Heart right ventricle (tissue), 16 donors: ENCODE measurements at regions not wholly inside any gene's neighbourhood (a gene's known extent, or its start where the extent isn't known, plus 50 kb on each side); places are given as distances from the start of the nearest gene placed in this dataset.

Experiments used
- ATAC-seq, 8 donors: fragments of 200-7000 bp; cut with Tn5 transposase; one replicate each; pipeline ENCODE4 v1.9.1; 2020; ENCODE audit warnings: mild to moderate bottlenecking in 8 of 8, moderate library complexity in 8 of 8, moderate number of reproducible peaks in 1 of 8
- DNase-seq, 2 donors: peaks; one replicate each; pipeline ENCODE4 v3.0.0-alpha.2; 2020
- H3K27ac ChIP-seq, 10 donors: fragments of 200-600 bp; sonication (generic) in 2 of 10; one replicate each; pipeline versions ENCODE4 v1.5.0 to v1.8.0; 2020 to 2022; ENCODE audit warnings: mild to moderate bottlenecking in 3 of 10
- H3K27me3 ChIP-seq, 7 donors: fragments of 200-600 bp; one replicate each; pipeline ENCODE4 v1.8.0; 2021 to 2022; ENCODE audit warnings: mild to moderate bottlenecking in 2 of 7
- H3K36me3 ChIP-seq, 9 donors: fragments of 200-600 bp; sonication (generic) in 1 of 9; one replicate each; pipeline versions ENCODE4 v1.5.0 to v1.8.0; 2020 to 2022; ENCODE audit warnings: mild to moderate bottlenecking in 2 of 9
- H3K4me1 ChIP-seq, 9 donors: fragments of 200-600 bp; sonication (generic) in 1 of 9; one replicate each; pipeline versions ENCODE4 v1.5.0 to v1.8.0; 2020 to 2022; ENCODE audit warnings: mild to moderate bottlenecking in 4 of 9
- H3K4me3 ChIP-seq, 10 donors: fragments of 200-600 bp; sonication (generic) in 2 of 10; one replicate each; pipeline versions ENCODE4 v1.5.0 to v1.8.0; 2020 to 2022; ENCODE audit warnings: mild to moderate bottlenecking in 7 of 10, moderate library complexity in 2 of 10
- H3K9me3 ChIP-seq, 11 donors: fragments of 200-600 bp in 10 of 11; sonication (generic) in 2 of 11; one replicate each; pipeline versions ENCODE4 v1.5.0 to v1.8.0; 2013 to 2022; ENCODE audit warnings: mild to moderate bottlenecking in 2 of 11, control low read depth in 1 of 11, moderate library complexity in 1 of 11
- WGBS, 2 donors: extraction: QIAGEN DNeasy Blood & Tissue Kit; methylation state at CpG; one replicate each; pipeline ENCODE4 v1.1.7; 2013; ENCODE audit warnings: inconsistent platforms in 1 of 2; 5-methylcytosine and 5-hydroxymethylcytosine counted together
- intact Hi-C, 10 donors: fragments of 100-400 bp; cut with DNase I; formaldehyde crosslinking; loops; one replicate each; pipeline versions ENCODE4 v1.11.1 to v1.14.2; 2022
- TF ChIP-seq, protein P1 (sequence below), 9 donors: fragments of 200-600 bp; sonication (generic) in 2 of 9; IDR thresholded peaks; one replicate each; pipeline versions ENCODE4 v1.5.0 to v1.8.0; 2021 to 2022; ENCODE audit warnings: antibody characterized with exemption in 9 of 9, mild to moderate bottlenecking in 5 of 9, moderate library complexity in 1 of 9
- donor health status: Arrhythmogenic right ventricular cardiomyopathy.
- donor health status: ischemic (EF 13 %, LVEDD 7.1; RV severe dilation, severe dysfunction).
- donor health status: healthy with polysubstance abuse.
- donor health status: DM: no; HTN: yes; CAD: no.
- donor health status: DM: no; HTN: no; CAD: no.
- donor health status: ischemic (EF 25% LVEDD 6.9; RV normal size, moderate dysfunction).
- donor health status: ischemic (EF 25% LVEDD 5.7; RV mildly dilated, moderate dysfunction).
- donor health status: healthy.
- donor health status: DM: yes; HTN: yes; CAD: no.
- donor health status: Ischemic cardiomyopathy.
- donor health status: ischemic (EF 35%, LVEDD 5.7; RV mildly dilated, moderate dysfunction).
- donor health status: nonischemic (EF 11% LVEDD 7.7; RV severe dilation, severe dysfunction).
- donor health status: DM: yes; HTN: yes; CAD: no.
- donor health status: PGD.
- donor health status: ischemic (EF 29% LVEDD 5.4; RV normal size, mild dysfunction).
- donor health status: nonischemic (EF 23%, LVEDD 6.1; RV moderate dilation, normal function).

GRCh38 chr9:84145031-84145430, 164.4 kb downstream of the RMI1 start:
- Histone ChIP-seq H3K4me3 (no peak overlapping the region), H3K36me3 (no peaks in the 10 kb centered on the region), H3K4me1 (peaks cover 2 to 38% (median 32%) of the 10 kb centered on the region in 9 donors), H3K27me3 (peaks cover 0 to 42% (median 25%) of the 10 kb centered on the region in 7 donors), H3K27ac (no peak overlapping the region), H3K9me3 (no peaks in the 10 kb centered on the region)
- no peak for ATAC-seq
- no peak for DNase-seq
- TF ChIP-seq, protein P1, sequence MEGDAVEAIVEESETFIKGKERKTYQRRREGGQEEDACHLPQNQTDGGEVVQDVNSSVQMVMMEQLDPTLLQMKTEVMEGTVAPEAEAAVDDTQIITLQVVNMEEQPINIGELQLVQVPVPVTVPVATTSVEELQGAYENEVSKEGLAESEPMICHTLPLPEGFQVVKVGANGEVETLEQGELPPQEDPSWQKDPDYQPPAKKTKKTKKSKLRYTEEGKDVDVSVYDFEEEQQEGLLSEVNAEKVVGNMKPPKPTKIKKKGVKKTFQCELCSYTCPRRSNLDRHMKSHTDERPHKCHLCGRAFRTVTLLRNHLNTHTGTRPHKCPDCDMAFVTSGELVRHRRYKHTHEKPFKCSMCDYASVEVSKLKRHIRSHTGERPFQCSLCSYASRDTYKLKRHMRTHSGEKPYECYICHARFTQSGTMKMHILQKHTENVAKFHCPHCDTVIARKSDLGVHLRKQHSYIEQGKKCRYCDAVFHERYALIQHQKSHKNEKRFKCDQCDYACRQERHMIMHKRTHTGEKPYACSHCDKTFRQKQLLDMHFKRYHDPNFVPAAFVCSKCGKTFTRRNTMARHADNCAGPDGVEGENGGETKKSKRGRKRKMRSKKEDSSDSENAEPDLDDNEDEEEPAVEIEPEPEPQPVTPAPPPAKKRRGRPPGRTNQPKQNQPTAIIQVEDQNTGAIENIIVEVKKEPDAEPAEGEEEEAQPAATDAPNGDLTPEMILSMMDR (IDR thresholded peaks at IDR 0.05): no peak
- WGBS, 2 donors: 77 to 80% methylated on average over 3 of the region's 3 CpGs
- intact Hi-C loops: loop anchor here in 2 of 10 donors (5.0 to 10.0 kb wide), 2 partner anchors 158 to 160 kb away; partner anchors contain the start of genes HNRNPK (in 1 of the 2) and RMI1 (in 1 of the 2)

DNA sequence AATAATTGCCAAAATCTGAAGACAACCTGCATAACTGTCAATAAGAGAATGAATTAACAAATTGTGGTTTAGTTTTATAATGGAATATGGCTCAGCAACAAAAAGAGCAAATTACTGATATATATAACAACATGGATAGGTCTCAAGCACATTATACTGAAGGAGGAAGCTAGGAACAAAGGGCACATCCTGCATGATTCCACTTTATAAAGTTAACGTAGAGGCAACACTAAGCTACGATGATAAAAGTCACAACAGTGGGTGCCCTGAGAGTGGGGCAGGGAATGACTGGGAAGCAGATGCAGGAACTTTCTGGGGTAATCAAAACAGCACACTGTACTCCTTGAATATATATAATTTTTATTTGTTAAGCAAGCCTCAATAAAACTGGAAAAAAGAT, 165.2 kb downstream of the RMI1 start:
- intact Hi-C loops: loop anchor here in 2 of 10 donors (5.0 to 10.0 kb wide), 2 partner anchors 158 to 161 kb away; partner anchors contain the start of genes HNRNPK (in 1 of the 2) and RMI1 (in 1 of the 2)
- DNase-seq (no peak), ATAC-seq (no peak)
- no peak overlapping the region for H3K27ac ChIP-seq
- WGBS, 2 donors: 65% methylated on average over 2 of the region's 2 CpGs
- H3K27me3 ChIP-seq: peaks cover 0 to 36% (median 21%) of the 10 kb centered on the region in 7 donors
- no peaks in the 10 kb centered on the region for H3K36me3 ChIP-seq
- H3K4me3 ChIP-seq: no peak overlapping the region
- H3K9me3 ChIP-seq: no peaks in the 10 kb centered on the region
- H3K4me1 ChIP-seq: peaks cover 2 to 31% (median 25%) of the 10 kb centered on the region in 9 donors
- TF ChIP-seq, protein P1 (IDR thresholded peaks at IDR 0.05): no peak

DNA sequence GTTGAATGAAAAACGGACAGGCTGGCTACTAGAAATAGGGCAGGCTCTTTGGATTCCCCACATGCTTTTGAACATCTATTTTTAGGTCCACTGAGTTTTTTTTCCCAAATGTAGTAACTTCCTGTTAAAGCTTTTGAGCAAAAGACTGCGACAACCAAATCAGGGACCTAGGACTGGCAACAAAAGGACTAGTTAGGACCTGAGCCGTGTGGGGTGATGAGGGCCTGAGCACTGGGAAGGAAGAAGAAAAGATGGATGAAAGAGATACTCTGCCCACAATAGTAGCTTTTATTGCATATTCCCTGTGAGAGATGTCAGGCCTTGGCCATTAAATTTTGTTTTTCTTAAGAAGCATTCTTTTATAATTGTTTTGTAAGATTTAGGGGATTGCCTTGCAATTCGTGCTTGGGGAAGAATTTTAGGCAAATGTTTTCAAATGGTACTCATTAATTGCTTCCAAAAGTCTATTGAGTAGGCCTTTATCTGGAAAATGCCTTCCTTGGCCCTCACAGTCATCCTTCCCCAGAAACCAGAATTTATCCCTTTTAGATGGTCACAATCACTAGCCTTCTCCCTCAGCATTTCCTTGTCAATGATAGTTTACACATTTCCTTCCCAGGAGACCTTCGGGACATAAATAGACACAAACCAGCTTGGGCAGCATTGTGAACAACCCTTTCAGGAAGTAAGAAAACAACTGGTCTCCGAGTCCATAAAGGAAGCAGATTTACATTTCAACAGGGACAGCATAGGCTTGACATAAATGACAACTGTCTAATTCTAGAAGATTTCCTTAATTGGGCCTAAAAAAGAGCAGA, 166.5 kb downstream of the RMI1 start:
- TF ChIP-seq, protein P1 (IDR thresholded peaks at IDR 0.05): no peak
- Histone ChIP-seq H3K4me3 (no peak overlapping the region), H3K4me1 (peaks cover 2 to 31% (median 19%) of the 10 kb centered on the region in 9 donors), H3K27ac (peak overlapping the region in 9 of 10 donors; percentile 32 to 76 (median 59)), H3K9me3 (no peaks in the 10 kb centered on the region), H3K27me3 (peaks cover 0 to 23% (median 16%) of the 10 kb centered on the region in 7 donors), H3K36me3 (no peaks in the 10 kb centered on the region)
- 17 to 18% methylated on average over 6 of the region's 6 CpGs for WGBS, 2 donors
- ATAC-seq (peak in 6 of 8 donors; percentile 39 to 75 (median 62)), DNase-seq (no peak)
- intact Hi-C loops: loop anchor here in 2 of 10 donors (5.0 to 10.0 kb wide), 2 partner anchors 160 to 162 kb away; partner anchors contain the start of genes HNRNPK (in 1 of the 2) and RMI1 (in 1 of the 2)

DNA sequence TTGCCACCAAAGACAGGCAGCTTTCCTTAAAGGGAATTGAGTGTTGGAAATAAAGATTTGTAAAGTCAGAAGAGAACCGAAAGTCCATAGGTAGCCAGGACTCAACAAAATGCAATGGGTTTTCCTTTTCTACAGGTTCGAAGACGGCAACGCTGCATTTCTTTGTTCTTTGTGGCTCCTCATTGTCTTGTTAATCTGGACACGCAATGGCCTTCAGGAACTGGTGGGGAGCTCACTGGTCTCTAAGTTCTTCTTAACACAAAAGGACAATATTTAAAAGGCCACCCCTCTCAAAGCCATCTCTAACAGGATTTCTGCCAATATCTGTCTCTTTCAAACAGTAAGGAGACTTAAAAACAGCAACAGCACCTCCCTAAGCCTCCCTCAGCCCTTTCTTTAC, 170.6 kb downstream of the RMI1 start:
- ATAC-seq (no peak), DNase-seq (no peak)
- 87 to 95% methylated on average over 5 of the region's 5 CpGs for WGBS, 2 donors
- Histone ChIP-seq H3K36me3 (no peaks in the 10 kb centered on the region), H3K27me3 (no peaks in the 10 kb centered on the region), H3K4me3 (no peak overlapping the region), H3K4me1 (peaks cover 2 to 24% (median 17%) of the 10 kb centered on the region in 9 donors), H3K9me3 (no peaks in the 10 kb centered on the region), H3K27ac (no peak overlapping the region)
- TF ChIP-seq, protein P1 (IDR thresholded peaks at IDR 0.05): no peak
- intact Hi-C loops: no loop called here
